ENCODE measurements at regions not wholly inside any gene's neighbourhood (a gene's known extent, or its start where the extent isn't known, plus 50 kb on each side); places are given as distances from the start of the nearest gene placed in this dataset.
"Not testable (repeated sequence)": the region's sequence is repeated elsewhere in the genome, so short reads cannot be mapped to it uniquely, and the experiment has no call there.

GRCh38 chr11:112615891-112616290, 345.3 kb upstream of the NCAM1 start:
- Histone ChIP-seq H3K36me3 (ENCODE audit: insufficient read depth, low read depth, low read length) (no peaks in the 10 kb centered on the region), H3K27me3 (ENCODE audit: insufficient read depth, low read length) (no peaks in the 10 kb centered on the region), H3K4me1 (ENCODE audit: insufficient read depth, low read length) (peaks cover 8% of the 10 kb centered on the region; the same call in 1 of the 2 replicates), H3K27ac (ENCODE audit: low read length) (no peak overlapping the region), H3K9me3 (ENCODE audit: insufficient read depth, low read depth, low read length) (no peaks in the 10 kb centered on the region), H3K9ac (ENCODE audit: low read depth, low read length) (no peak overlapping the region), H3K4me3 (ENCODE audit: low read length) (no peak overlapping the region)

GRCh38 chr11:112616327-112617097, 344.7 kb upstream of the NCAM1 start:
- Histone ChIP-seq H3K9me3 (ENCODE audit: insufficient read depth, low read depth, low read length) (no peaks in the 10 kb centered on the region), H3K27ac (ENCODE audit: low read length) (no peak overlapping the region), H3K9ac (ENCODE audit: low read depth, low read length) (no peak overlapping the region), H3K27me3 (ENCODE audit: insufficient read depth, low read length) (no peaks in the 10 kb centered on the region), H3K36me3 (ENCODE audit: insufficient read depth, low read depth, low read length) (no peaks in the 10 kb centered on the region), H3K4me3 (ENCODE audit: low read length) (no peak overlapping the region), H3K4me1 (ENCODE audit: insufficient read depth, low read length) (peaks cover 8% of the 10 kb centered on the region; the same call in 1 of the 2 replicates)

- no peak overlapping the region for H3K9ac ChIP-seq (ENCODE audit: low read depth, low read length)
- H3K27me3 ChIP-seq (ENCODE audit: insufficient read depth, low read length) = no peaks in the 10 kb centered on the region
- H3K9me3 ChIP-seq (ENCODE audit: insufficient read depth, low read depth, low read length) = no peaks in the 10 kb centered on the region
- H3K27ac ChIP-seq (ENCODE audit: low read length) = no peak overlapping the region
- H3K4me1 ChIP-seq (ENCODE audit: insufficient read depth, low read length) = peaks cover 4% of the 10 kb centered on the region; the same call in 1 of the 2 replicates
- H3K4me3 ChIP-seq (ENCODE audit: low read length) = no peak overlapping the region
- no peaks in the 10 kb centered on the region for H3K36me3 ChIP-seq (ENCODE audit: insufficient read depth, low read depth, low read length)
Observed at GRCh38 chr11:112617098-112617425, 344.2 kb upstream of the NCAM1 start.

- Histone ChIP-seq H3K4me3 (ENCODE audit: low read length) (no peak overlapping the region), H3K36me3 (ENCODE audit: insufficient read depth, low read depth, low read length) (no peaks in the 10 kb centered on the region), H3K9me3 (ENCODE audit: insufficient read depth, low read depth, low read length) (no peaks in the 10 kb centered on the region), H3K27ac (ENCODE audit: low read length) (no peak overlapping the region), H3K9ac (ENCODE audit: low read depth, low read length) (no peak overlapping the region), H3K27me3 (ENCODE audit: insufficient read depth, low read length) (no peaks in the 10 kb centered on the region), H3K4me1 (ENCODE audit: insufficient read depth, low read length) (no peaks in the 10 kb centered on the region)
Observed at GRCh38 chr11:112617977-112618826, 343.0 kb upstream of the NCAM1 start.

DNA sequence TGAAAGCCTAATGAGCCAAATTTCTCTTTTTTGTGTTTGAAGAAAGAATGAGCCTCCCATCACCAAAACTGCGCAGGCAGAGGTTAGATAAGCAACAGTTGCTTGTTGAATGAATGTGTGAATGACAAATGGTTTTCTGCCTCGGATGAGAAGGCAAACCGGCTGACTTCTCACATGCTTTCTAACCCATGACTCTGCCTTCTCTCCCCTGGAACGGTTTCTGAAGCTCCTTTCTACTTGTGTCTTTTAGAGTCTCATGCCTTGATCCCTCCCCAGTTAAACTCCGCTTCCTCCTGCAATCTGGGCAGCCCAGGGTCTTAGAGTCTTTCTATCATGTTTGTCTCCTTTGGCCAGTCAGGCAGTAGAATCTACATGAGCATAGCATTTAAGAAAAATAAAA, 342.1 kb upstream of the NCAM1 start:
- Histone ChIP-seq H3K4me1 (ENCODE audit: insufficient read depth, low read length) (no peaks in the 10 kb centered on the region), H3K36me3 (ENCODE audit: insufficient read depth, low read depth, low read length) (no peaks in the 10 kb centered on the region), H3K27ac (ENCODE audit: low read length) (no peak overlapping the region), H3K27me3 (ENCODE audit: insufficient read depth, low read length) (no peaks in the 10 kb centered on the region), H3K9ac (ENCODE audit: low read depth, low read length) (no peak overlapping the region), H3K4me3 (ENCODE audit: low read length) (no peak overlapping the region), H3K9me3 (ENCODE audit: insufficient read depth, low read depth, low read length) (no peaks in the 10 kb centered on the region)

GRCh38 chr11:112620621-112621394, 340.4 kb upstream of the NCAM1 start:
- H3K4me3 ChIP-seq (ENCODE audit: low read length) = no peak overlapping the region
- no peaks in the 10 kb centered on the region for H3K9me3 ChIP-seq (ENCODE audit: insufficient read depth, low read depth, low read length)
- no peaks in the 10 kb centered on the region for H3K4me1 ChIP-seq (ENCODE audit: insufficient read depth, low read length)
- no peak overlapping the region for H3K9ac ChIP-seq (ENCODE audit: low read depth, low read length)
- no peak overlapping the region for H3K27ac ChIP-seq (ENCODE audit: low read length)
- H3K36me3 ChIP-seq (ENCODE audit: insufficient read depth, low read depth, low read length) = no peaks in the 10 kb centered on the region
- no peaks in the 10 kb centered on the region for H3K27me3 ChIP-seq (ENCODE audit: insufficient read depth, low read length)

- no peaks in the 10 kb centered on the region for H3K9me3 ChIP-seq (ENCODE audit: insufficient read depth, low read depth, low read length)
- no peak overlapping the region for H3K9ac ChIP-seq (ENCODE audit: low read depth, low read length)
- no peak overlapping the region for H3K27ac ChIP-seq (ENCODE audit: low read length)
- no peaks in the 10 kb centered on the region for H3K4me1 ChIP-seq (ENCODE audit: insufficient read depth, low read length)
- H3K4me3 ChIP-seq (ENCODE audit: low read length) = no peak overlapping the region
- no peaks in the 10 kb centered on the region for H3K36me3 ChIP-seq (ENCODE audit: insufficient read depth, low read depth, low read length)
- no peaks in the 10 kb centered on the region for H3K27me3 ChIP-seq (ENCODE audit: insufficient read depth, low read length)
Observed at GRCh38 chr11:112623057-112623456, 338.2 kb upstream of the NCAM1 start.

DNA sequence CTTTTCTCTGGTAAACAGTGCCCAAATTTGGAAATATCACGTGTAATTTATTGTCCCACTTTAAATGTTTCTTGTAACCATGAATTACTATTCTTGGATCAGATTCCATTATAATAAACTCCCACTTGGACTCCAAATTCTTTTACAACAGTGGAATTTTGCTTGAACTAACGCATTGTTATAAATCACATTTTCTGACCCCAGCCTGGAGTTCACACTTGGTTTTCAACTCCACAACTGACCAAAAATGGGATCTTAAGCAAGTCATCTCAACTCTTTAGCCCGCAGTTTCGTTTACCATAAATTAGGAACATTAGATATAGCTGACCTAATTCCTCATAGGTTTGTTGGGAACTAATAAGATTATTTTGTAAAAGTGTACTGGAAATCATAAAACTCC, 336.8 kb upstream of the NCAM1 start:
- H3K9me3 ChIP-seq (ENCODE audit: insufficient read depth, low read depth, low read length) = no peaks in the 10 kb centered on the region
- no peaks in the 10 kb centered on the region for H3K36me3 ChIP-seq (ENCODE audit: insufficient read depth, low read depth, low read length)
- no peak overlapping the region for H3K4me3 ChIP-seq (ENCODE audit: low read length)
- H3K9ac ChIP-seq (ENCODE audit: low read depth, low read length) = no peak overlapping the region
- no peaks in the 10 kb centered on the region for H3K27me3 ChIP-seq (ENCODE audit: insufficient read depth, low read length)
- H3K4me1 ChIP-seq (ENCODE audit: insufficient read depth, low read length) = no peaks in the 10 kb centered on the region
- H3K27ac ChIP-seq (ENCODE audit: low read length) = no peak overlapping the region

- not testable (repeated sequence) for H3K27me3 ChIP-seq (ENCODE audit: insufficient read depth, low read length); H3K36me3 ChIP-seq (ENCODE audit: insufficient read depth, low read depth, low read length); H3K9me3 ChIP-seq (ENCODE audit: insufficient read depth, low read depth, low read length); H3K4me1 ChIP-seq (ENCODE audit: insufficient read depth, low read length); H3K4me3 ChIP-seq (ENCODE audit: low read length); H3K9ac ChIP-seq (ENCODE audit: low read depth, low read length); H3K27ac ChIP-seq (ENCODE audit: low read length)
Observed at GRCh38 chr11:112624971-112625370, 336.2 kb upstream of the NCAM1 start.

DNA sequence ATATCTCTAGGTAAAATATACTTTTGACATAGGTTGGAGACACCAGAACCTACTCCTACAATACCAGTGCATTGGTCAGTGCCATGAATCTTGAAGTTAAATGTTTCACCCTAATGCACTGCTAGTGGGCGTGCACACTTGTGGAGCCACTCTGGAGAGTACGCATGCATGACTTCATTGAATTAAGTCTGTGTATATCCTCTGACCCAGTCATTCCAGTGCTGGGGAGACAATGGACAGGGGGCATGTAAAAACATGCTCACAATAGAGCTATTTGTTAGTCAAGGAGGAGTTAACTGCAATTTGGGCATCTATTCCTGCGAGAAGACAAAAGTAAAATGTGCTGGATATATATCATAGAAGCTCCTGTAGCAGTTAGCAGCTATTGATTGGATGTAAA, 335.4 kb upstream of the NCAM1 start:
- no peak overlapping the region for H3K4me3 ChIP-seq (ENCODE audit: low read length)
- no peaks in the 10 kb centered on the region for H3K27me3 ChIP-seq (ENCODE audit: insufficient read depth, low read length)
- no peak overlapping the region for H3K27ac ChIP-seq (ENCODE audit: low read length)
- H3K9ac ChIP-seq (ENCODE audit: low read depth, low read length) = no peak overlapping the region
- no peaks in the 10 kb centered on the region for H3K36me3 ChIP-seq (ENCODE audit: insufficient read depth, low read depth, low read length)
- H3K9me3 ChIP-seq (ENCODE audit: insufficient read depth, low read depth, low read length) = no peaks in the 10 kb centered on the region
- H3K4me1 ChIP-seq (ENCODE audit: insufficient read depth, low read length) = no peaks in the 10 kb centered on the region

DNA sequence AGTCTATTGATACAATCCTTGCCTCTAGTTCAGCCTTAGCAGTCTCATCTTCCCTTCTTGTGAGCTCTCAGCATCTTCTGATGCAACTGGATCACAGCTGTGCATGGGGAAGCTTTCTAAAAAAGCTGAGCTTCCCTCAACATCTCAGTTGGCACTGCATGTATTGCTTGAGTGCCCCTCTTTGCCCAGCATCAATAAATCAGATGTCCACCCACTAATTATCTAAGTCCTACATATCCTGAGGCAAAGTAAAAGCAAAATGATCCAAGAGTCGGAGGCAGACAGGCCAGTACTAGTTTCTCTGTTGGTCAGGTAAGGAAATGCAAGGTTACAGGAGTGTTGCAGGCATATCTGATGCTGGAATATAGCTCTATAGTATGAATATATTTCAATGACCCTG, 334.5 kb upstream of the NCAM1 start:
- Histone ChIP-seq H3K9ac (ENCODE audit: low read depth, low read length) (no peak overlapping the region), H3K9me3 (ENCODE audit: insufficient read depth, low read depth, low read length) (no peaks in the 10 kb centered on the region), H3K27ac (ENCODE audit: low read length) (no peak overlapping the region), H3K36me3 (ENCODE audit: insufficient read depth, low read depth, low read length) (no peaks in the 10 kb centered on the region), H3K4me3 (ENCODE audit: low read length) (no peak overlapping the region), H3K27me3 (ENCODE audit: insufficient read depth, low read length) (no peaks in the 10 kb centered on the region), H3K4me1 (ENCODE audit: insufficient read depth, low read length) (no peaks in the 10 kb centered on the region)

All from iPS-20b (cell line).